RPMI8226 (cell line): ENCODE measurements at regions not wholly inside any gene's neighbourhood (a gene's known extent, or its start where the extent isn't known, plus 50 kb on each side); places are given as distances from the start of the nearest gene placed in this dataset.
"Not testable (repeated sequence)": the region's sequence is repeated elsewhere in the genome, so short reads cannot be mapped to it uniquely, and the experiment has no call there.

Source experiments
- DNase-seq: peaks from one replicate; pipeline ENCODE4 v3.0.0-alpha.2; 2015

- DNase-seq: no peak
Observed at GRCh38 chr4:178196751-178197374, 754.6 kb upstream of the AGA start.

DNA sequence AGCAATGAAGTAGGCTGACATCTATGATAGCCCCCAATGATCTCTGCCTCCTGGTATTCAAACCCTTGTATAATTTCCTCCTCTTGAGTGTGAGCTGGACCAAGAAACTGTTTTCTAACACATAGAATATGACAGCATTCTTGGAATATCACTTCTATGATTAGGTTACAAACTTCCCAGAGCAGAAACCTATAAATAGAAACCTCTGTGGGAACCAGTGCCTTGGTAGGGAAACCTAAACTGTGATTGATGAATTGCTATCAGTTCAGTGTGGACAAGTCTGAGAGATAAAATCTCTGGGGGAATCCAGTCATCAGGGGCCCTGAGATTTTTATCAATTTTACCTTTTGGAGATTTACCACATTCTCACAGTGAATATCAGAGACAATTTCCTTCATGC, 756.5 kb upstream of the AGA start:
- no peak for DNase-seq

- DNase-seq: no peak
Observed at GRCh38 chr4:178202422-178202821, 760.2 kb upstream of the AGA start.

DNA sequence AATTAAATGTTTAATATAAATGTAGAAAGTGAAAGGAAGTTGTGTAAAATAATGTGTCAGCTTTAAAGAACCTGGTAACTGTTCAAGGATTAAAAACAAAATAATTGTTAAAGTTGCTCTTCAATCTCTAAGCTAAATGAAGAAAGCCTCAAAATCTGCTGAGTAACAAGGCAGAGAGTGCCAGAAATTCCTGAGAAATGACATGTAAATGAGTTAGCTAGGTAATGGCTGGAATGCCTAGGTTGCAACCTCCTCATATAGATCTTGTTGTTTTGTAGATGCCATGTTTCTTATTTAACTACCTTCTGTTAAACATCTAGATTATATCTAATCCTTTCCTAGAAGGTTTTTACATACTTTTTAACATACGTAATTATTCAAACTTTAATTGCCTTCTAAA, 763.6 kb upstream of the AGA start:
- no peak for DNase-seq

- no peak for DNase-seq
Observed at GRCh38 chr4:178215309-178215708, 773.1 kb upstream of the AGA start.

- no peak for DNase-seq
Observed at GRCh38 chr4:178215763-178216162, 773.5 kb upstream of the AGA start.

DNA sequence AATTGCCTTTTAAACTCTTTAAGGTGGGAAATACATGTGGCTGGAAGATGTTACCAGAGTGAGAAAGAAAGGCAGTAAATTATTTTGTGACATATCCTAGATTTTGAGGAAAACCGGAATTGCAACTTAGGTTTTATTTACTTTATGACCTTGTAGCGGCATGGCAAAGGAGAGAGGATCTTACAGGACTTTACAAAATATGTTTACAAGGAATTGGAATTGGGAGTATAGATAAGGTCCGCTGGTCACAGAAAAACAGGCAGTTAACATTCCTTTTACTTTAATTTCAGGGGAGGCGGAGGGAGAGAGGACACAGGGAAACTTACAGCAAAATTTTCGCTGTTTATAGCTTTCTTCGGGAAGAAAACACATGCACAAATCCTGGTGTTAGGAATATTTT, 784.2 kb upstream of the AGA start:
- DNase-seq: not testable (repeated sequence)

GRCh38 chr4:178233906-178234305, 791.7 kb upstream of the AGA start:
- DNase-seq: no peak

GRCh38 chr4:178240891-178241290, 798.7 kb upstream of the AGA start:
- DNase-seq: no peak

DNA sequence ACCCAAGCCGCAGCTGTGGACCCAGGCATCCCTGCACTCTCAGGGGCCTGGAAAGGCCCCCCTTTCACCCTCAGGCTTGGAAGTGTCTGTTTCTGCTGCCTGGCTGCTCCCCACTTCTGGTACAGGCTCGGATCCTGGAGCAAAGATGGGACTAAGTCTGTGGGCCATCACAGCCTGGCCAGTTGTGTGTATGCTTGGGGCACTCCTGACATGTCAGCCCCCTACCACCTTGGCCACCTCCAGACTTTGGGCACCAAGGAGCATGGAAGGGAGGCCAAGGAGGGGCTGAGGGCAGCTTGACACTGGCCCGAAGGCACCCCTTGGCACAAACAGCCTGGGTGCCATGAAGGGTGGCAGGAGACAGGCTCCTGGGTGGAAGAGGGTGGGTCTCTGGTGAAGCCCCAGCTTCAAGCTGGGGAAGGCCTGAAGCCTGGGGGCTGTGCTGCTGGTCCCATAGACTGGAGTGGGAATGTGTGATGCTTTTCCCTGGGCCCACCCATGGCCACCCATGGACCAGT, 799.4 kb upstream of the AGA start:
- DNase-seq: no peak

DNA sequence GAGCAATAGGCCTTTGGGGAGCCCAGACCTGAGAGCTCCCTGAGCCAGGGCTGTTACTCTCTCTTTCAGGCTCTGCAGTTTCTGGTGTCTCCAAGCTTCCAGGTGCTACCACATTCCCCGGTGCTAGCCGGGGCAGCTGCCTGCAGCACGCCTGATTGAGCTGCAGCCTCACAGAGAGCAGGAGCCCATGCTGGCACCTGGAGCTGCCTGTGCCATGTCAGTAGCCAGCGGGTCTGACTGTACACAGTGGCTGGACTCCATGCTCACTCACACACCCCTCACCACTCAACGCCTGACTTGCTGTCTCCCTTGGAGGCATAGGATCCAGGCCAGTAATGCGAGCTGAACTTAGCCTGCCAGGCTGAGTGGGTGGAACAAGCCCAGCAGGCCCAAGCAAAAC, 800.4 kb upstream of the AGA start:
- no peak for DNase-seq

GRCh38 chr4:178244785-178245184, 802.5 kb upstream of the AGA start:
- DNase-seq: no peak

DNA sequence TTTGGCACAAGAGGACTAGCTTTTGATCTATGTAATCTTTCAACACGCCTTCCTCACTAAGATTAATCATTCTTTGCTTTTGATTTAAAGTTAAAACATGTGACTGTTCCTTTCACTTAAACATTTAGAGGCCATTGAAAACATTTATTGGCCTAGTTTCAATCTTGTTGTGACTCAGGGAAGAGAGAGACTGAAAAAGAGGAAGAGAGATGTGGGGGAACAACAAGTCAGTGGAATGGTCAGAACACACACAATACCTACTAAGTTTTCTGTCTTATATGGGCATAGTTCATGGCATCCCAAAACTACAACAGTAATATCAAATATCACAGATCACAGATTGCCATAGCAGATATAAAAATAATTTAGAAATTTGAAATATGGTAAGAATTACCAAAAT, 812.9 kb upstream of the AGA start:
- no peak for DNase-seq

DNA sequence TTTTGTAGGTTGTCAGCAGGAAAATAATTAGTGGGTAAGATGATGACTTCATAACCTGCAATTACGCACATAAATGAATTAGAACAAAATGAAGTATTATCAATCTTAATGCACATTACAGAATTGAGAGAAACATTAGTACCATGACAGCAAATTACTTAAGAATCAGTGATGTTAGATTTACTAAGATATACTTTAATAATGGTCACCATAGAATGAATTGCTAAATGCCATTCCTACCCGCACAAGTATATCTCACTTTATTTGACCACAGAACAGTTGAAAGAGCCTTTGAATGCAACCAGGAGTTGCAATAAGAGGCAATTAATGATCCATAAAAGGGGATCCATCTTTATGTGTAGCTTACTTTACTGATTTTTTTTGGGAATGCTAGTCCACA, 816.4 kb upstream of the AGA start:
- no peak for DNase-seq

GRCh38 chr4:178259566-178259965, 817.3 kb upstream of the AGA start:
- DNase-seq: no peak

GRCh38 chr4:178264001-178264400, 821.8 kb upstream of the AGA start:
- DNase-seq: no peak

- no peak for DNase-seq
Observed at GRCh38 chr4:178271386-178271785, 829.1 kb upstream of the AGA start.

- no peak for DNase-seq
Observed at GRCh38 chr4:178273168-178273567, 830.9 kb upstream of the AGA start.

DNA sequence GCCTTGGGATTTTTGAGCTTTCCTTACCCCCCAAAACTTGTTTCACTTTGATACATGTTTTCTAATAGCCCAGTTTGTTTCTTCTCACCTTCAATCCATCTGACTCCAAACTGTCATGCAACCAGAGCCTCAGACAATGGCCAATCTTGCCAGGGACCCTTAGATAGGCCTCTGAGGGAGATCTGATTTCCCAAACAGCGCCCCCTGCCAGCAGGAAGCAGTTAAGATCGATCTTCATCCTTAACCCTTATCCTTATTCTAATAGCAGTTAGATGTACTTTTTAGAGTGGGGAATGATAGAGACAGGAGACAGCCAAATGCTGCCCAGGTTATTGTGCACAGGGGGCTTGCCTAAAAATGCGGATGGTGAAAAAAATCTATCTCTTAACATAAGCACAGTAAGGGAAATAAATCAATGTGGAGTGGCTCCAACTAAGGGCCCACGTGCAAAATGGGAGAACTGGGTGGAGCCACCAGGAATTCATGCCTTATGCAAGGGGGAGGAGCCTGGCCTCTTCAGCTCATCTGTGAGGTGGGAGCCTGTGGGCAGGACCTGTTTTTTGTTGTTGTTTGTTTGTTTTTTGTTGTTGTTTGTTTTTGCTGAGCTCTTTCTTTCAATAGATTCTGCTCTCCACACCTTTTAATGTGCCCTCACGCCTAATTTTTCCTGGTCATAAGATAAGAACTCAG, 833.6 kb upstream of the AGA start:
- DNase-seq: no peak

DNA sequence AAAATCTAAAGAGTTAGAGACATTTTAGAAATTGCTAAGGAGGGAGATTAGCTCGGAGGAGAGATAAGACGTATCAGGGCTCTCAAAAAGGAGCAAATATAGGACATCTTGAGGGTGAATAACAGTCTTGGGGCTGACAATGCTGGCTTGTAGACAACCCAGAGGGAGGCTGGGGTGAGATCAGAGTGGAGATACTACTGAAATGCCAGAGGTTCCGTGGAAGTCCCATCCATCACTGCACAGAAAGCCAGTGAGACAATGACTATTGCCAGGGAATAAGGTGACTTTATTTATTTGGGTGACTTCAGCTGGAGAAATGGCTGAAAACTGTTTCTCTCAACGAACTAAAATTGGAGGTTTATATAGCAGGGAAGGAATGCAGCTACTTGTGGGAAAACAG, 838.1 kb upstream of the AGA start:
- DNase-seq: no peak

DNA sequence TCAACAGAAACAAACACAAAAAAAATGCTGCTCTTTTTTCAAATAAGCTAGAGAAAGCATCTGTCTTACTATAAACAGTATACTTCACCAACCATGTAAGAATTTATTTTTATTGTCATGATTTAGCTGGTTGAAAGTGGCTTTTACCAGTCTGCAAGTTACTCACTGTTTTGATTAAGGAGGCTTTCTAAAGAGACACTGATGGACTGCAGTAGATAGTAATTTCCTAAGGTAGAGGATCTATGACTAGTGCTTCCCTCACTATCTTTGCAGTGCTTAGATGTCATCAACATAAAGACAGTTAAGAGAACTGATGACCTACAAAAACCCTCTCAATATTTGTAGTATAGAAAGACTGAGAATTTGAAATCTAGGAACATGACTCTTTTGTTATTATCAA, 846.2 kb upstream of the AGA start:
- DNase-seq: no peak

DNA sequence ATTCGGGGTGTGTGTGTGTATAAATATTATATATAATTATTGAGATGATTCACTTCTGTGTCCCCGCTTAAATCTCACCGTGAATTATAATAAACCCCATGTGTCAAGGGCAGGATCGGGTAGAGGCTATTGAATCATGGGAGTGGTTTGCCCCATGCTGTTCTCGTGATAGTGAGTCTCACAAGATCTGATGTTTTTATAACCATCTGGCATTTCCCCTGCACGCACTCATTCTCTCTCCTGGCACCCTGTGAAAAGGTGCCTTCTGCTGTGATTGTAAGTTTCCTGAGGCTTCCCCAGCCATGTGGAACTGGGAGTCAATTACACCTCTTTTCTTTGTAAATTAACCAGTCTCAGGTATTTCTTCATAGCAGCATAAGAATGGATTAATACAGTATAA, 851.4 kb upstream of the AGA start:
- no peak for DNase-seq

DNA sequence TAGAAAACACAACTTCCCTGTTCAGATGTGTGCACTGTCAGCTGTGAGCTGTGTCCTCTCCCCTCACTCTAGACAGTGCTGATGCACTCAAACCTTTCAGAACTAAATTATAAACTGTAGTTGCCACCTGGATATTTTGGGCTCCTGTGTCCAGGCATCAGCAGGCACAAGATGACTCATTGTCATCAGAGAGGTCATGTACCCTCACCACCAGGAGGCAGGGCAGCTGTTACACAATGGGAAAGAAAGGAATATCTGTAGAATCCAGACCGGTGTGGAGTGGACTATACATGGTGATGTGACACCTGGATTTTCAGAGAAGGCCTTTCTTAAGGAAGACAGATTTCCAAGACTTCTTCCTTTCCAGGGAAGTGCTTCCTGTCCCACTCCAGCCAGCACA, 854.4 kb upstream of the AGA start:
- DNase-seq: no peak

GRCh38 chr4:178306565-178306964, 864.3 kb upstream of the AGA start:
- no peak for DNase-seq

GRCh38 chr4:178309890-178310289, 867.7 kb upstream of the AGA start:
- no peak for DNase-seq
